ENCODE measurements at regions not wholly inside any gene's neighbourhood (a gene's known extent, or its start where the extent isn't known, plus 50 kb on each side); places are given as distances from the start of the nearest gene placed in this dataset.
A peak's percentile ranks its signal among the peaks of the same experiment; 100 is the strongest.

GRCh38 chr20:39516964-39517363 is 554.8 kb downstream of the DHX35 start:
- no peak overlapping the region for H3K27ac ChIP-seq (replicated peaks)
- H3K27me3 ChIP-seq (ENCODE audit: insufficient read depth, poor library complexity, severe bottlenecking), result no peaks in the 10 kb centered on the region
- DNase-seq (ENCODE audit: low read depth in 1 of 2, low spot score in 1 of 2), result no peak
- H3K4me3 ChIP-seq (replicated peaks; ENCODE audit: insufficient read depth, low read length), result no peak overlapping the region
- TF ChIP-seq POLR2AphosphoS5 (IDR thresholded peaks at IDR 0.05; ENCODE audit: low read depth) (no peak), CTCF (IDR thresholded peaks at IDR 0.05; ENCODE audit: insufficient read depth, low read length) (no peak), SPI1 (IDR thresholded peaks at IDR 0.05; ENCODE audit: borderline replicate concordance, low read depth) (0 out of 2 replicates have a peak, but pooled peaks have one; percentile 8), REST (IDR thresholded peaks at IDR 0.05; ENCODE audit: insufficient replicate concordance, low read depth) (no peak)

- DNase-seq (ENCODE audit: low read depth in 1 of 2, low spot score in 1 of 2), result no peak
- Histone ChIP-seq H3K27me3 (ENCODE audit: insufficient read depth, poor library complexity, severe bottlenecking) (no peaks in the 10 kb centered on the region), H3K27ac (replicated peaks) (no peak overlapping the region), H3K4me3 (replicated peaks; ENCODE audit: insufficient read depth, low read length) (no peak overlapping the region)
- no peak for TF ChIP-seq SPI1 (IDR thresholded peaks at IDR 0.05; ENCODE audit: borderline replicate concordance, low read depth)
- TF ChIP-seq GABPA (IDR thresholded peaks at IDR 0.05; ENCODE audit: low read depth), result no peak
- TF ChIP-seq REST (IDR thresholded peaks at IDR 0.05; ENCODE audit: insufficient replicate concordance, low read depth), result no peak
- TF ChIP-seq CTCF (IDR thresholded peaks at IDR 0.05; ENCODE audit: insufficient read depth, low read length), result no peak
- TF ChIP-seq POLR2AphosphoS5 (IDR thresholded peaks at IDR 0.05; ENCODE audit: low read depth), result no peak
These were observed 542.6 kb downstream of the DHX35 start for GRCh38 chr20:39504710-39505094.

GRCh38 chr20:39503902-39504709 is 542.0 kb downstream of the DHX35 start:
- DNase-seq (ENCODE audit: low read depth in 1 of 2, low spot score in 1 of 2), result no peak
- H3K27ac ChIP-seq (replicated peaks), result no peak overlapping the region
- TF ChIP-seq SPI1 (IDR thresholded peaks at IDR 0.05; ENCODE audit: borderline replicate concordance, low read depth) (no peak), GABPA (IDR thresholded peaks at IDR 0.05; ENCODE audit: low read depth) (no peak), REST (IDR thresholded peaks at IDR 0.05; ENCODE audit: insufficient replicate concordance, low read depth) (no peak), CTCF (IDR thresholded peaks at IDR 0.05; ENCODE audit: insufficient read depth, low read length) (no peak), POLR2AphosphoS5 (IDR thresholded peaks at IDR 0.05; ENCODE audit: low read depth) (no peak)
- H3K27me3 ChIP-seq (ENCODE audit: insufficient read depth, poor library complexity, severe bottlenecking), result no peaks in the 10 kb centered on the region
- H3K4me3 ChIP-seq (replicated peaks; ENCODE audit: insufficient read depth, low read length), result no peak overlapping the region
